Thoracic aorta (tissue), 2 donors: ENCODE measurements at regions not wholly inside any gene's neighbourhood (a gene's known extent, or its start where the extent isn't known, plus 50 kb on each side); places are given as distances from the start of the nearest gene placed in this dataset.

Source experiments
- ATAC-seq: fragments of 150-250 bp; one replicate; pipeline ENCODE4 v1.8.0; 2017; ENCODE audit warnings: low read depth; ENCODE audit not compliant: insufficient number of reproducible peaks, low FRiP score
- DNase-seq: peaks from one replicate; pipeline ENCODE4 v3.0.0-alpha.2; 2020; ENCODE audit warnings: low spot score
- H3K27ac ChIP-seq, 2 donors: fragments of 200-600 bp; sonication (generic); 1 replicate in 1 of 2; 2 replicates in 1 of 2; pipeline ENCODE4 v1.5.1; 2016; ENCODE audit warnings: mild to moderate bottlenecking in 2 of 2, moderate library complexity in 2 of 2
- H3K27me3 ChIP-seq: fragments of 200-600 bp; sonication (generic); replicated peaks from 2 replicates; pipeline ENCODE4 v1.6.0; 2016; ENCODE audit warnings: mild to moderate bottlenecking; ENCODE audit not compliant: insufficient read depth
- H3K36me3 ChIP-seq: fragments of 200-600 bp; sonication (generic); one replicate; pipeline ENCODE4 v1.5.1; 2016
- H3K4me1 ChIP-seq, 2 donors: fragments of 200-600 bp; sonication (generic); 1 replicate in 1 of 2; 2 replicates in 1 of 2; pipeline versions ENCODE4 v1.5.1 to v1.6.0; 2016; ENCODE audit warnings: low read depth in 2 of 2, mild to moderate bottlenecking in 1 of 2; ENCODE audit not compliant: control insufficient read depth in 1 of 2
- H3K4me3 ChIP-seq: fragments of 200-600 bp; sonication (generic); 2 replicates; pipeline ENCODE4 v1.5.1; 2016; ENCODE audit warnings: mild to moderate bottlenecking
- H3K9me3 ChIP-seq: fragments of 200-600 bp; sonication (generic); 2 replicates; pipeline ENCODE4 v1.5.1; 2016
- CTCF ChIP-seq: fragments of 200-600 bp; sonication (generic); IDR thresholded peaks from one replicate; pipeline ENCODE4 v1.5.1; 2019; ENCODE audit warnings: antibody characterized with exemption

DNA sequence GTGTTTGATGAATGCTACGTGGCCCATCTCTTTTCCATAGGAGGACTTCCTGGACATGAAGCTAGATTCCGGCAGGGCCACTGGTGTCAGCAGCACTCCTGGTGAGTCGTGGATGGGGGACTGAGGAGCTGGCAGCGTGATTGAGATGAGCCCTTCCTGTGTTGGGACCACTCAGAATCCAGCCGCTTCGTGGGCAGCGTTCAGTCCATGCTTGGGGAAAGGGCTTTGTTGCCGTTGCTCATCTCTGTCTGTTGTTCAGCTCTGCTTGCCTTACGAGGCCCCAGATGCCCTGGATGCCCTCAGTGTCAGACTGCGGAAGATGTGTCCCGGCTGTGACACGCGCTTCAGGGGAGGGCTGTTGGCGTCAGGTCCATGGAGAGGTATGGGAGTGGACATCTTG is 127.1 kb upstream of the RTL1 start:
- Histone ChIP-seq H3K9me3 (no peaks in the 10 kb centered on the region), H3K4me3 (no peak overlapping the region), H3K27me3 (no peaks in the 10 kb centered on the region), H3K36me3 (no peaks in the 10 kb centered on the region), H3K27ac (no peak overlapping the region), H3K4me1 (no peaks in the 10 kb centered on the region)
- ATAC-seq (no peak), DNase-seq (no peak)
- TF ChIP-seq CTCF, result no peak

- H3K36me3 ChIP-seq, result no peaks in the 10 kb centered on the region
- no peak for TF ChIP-seq CTCF
- DNase-seq (no peak), ATAC-seq (no peak)
- H3K4me1 ChIP-seq, result no peaks in the 10 kb centered on the region
- H3K27me3 ChIP-seq, result no peaks in the 10 kb centered on the region
- no peak overlapping the region for H3K27ac ChIP-seq
- H3K9me3 ChIP-seq, result no peaks in the 10 kb centered on the region
- no peak overlapping the region for H3K4me3 ChIP-seq
Observed at GRCh38 chr14:101031186-101031585, 127.7 kb upstream of the RTL1 start.

- Histone ChIP-seq H3K27ac (no peak overlapping the region), H3K27me3 (no peaks in the 10 kb centered on the region), H3K4me1 (no peaks in the 10 kb centered on the region), H3K4me3 (no peak overlapping the region), H3K36me3 (no peaks in the 10 kb centered on the region), H3K9me3 (no peaks in the 10 kb centered on the region)
- DNase-seq (no peak), ATAC-seq (no peak)
- no peak for TF ChIP-seq CTCF
Observed at GRCh38 chr14:101031721-101032120, 128.2 kb upstream of the RTL1 start.

- Histone ChIP-seq H3K9me3 (no peaks in the 10 kb centered on the region), H3K36me3 (no peaks in the 10 kb centered on the region)
- DNase-seq, result no peak
Observed at GRCh38 chr14:101032433-101032832, 128.9 kb upstream of the RTL1 start.

GRCh38 chr14:101033006-101033405 is 129.5 kb upstream of the RTL1 start:
- Histone ChIP-seq H3K27me3 (no peaks in the 10 kb centered on the region), H3K27ac (no peak overlapping the region), H3K36me3 (no peaks in the 10 kb centered on the region), H3K4me1 (no peaks in the 10 kb centered on the region), H3K4me3 (no peak overlapping the region), H3K9me3 (no peaks in the 10 kb centered on the region)
- no peak for ATAC-seq
- no peak for TF ChIP-seq CTCF
- no peak for DNase-seq

More at GRCh38 chr14:101032433-101032832, 128.9 kb upstream of the RTL1 start:
- H3K27ac ChIP-seq, result no peak overlapping the region
- no peak overlapping the region for H3K4me3 ChIP-seq
- H3K27me3 ChIP-seq, result no peaks in the 10 kb centered on the region
- no peak for ATAC-seq
- no peaks in the 10 kb centered on the region for H3K4me1 ChIP-seq
- no peak for TF ChIP-seq CTCF
